HepG2 (cell line): ENCODE measurements at regions not wholly inside any gene's neighbourhood (a gene's known extent, or its start where the extent isn't known, plus 50 kb on each side); places are given as distances from the start of the nearest gene placed in this dataset.

Experiments used
- ARHGAP35 ChIP-seq: sonication (generic); formaldehyde crosslinking; IDR thresholded peaks from 2 replicates; pipeline ENCODE4 v1.9.0; 2022; ENCODE audit warnings: mild to moderate bottlenecking, inconsistent platforms, moderate library complexity, missing genetic modification reagents, borderline replicate concordance
- FOSL1 ChIP-seq: sonication (generic); formaldehyde crosslinking; IDR thresholded peaks from 2 replicates; pipeline ENCODE4 v1.9.0; 2021; ENCODE audit warnings: missing genetic modification reagents, borderline replicate concordance
- FOXA1 ChIP-seq, 2 experiments: fragments of 450-650 bp in 1 of 2; sonication (generic) in 1 of 2; formaldehyde crosslinking in 1 of 2; IDR thresholded peaks; 2 replicates each; pipeline versions ENCODE4 v1.4.0 to v1.6.1; 2016 to 2020; ENCODE audit warnings: missing genetic modification reagents in 1 of 2
- FOXA3 ChIP-seq: IDR thresholded peaks from 2 replicates; pipeline ENCODE4 v1.6.1; 2016; ENCODE audit warnings: missing genetic modification reagents, missing compliant biosample characterization
- FOXJ3 ChIP-seq: sonication (generic); formaldehyde crosslinking; IDR thresholded peaks from 2 replicates; pipeline ENCODE4 v1.4.0; 2020; ENCODE audit warnings: missing genetic modification reagents, mild to moderate bottlenecking, borderline replicate concordance
- HMG20B ChIP-seq: conservative IDR thresholded peaks from 2 replicates; pipeline ENCODE4 v1.6.1; 2016; ENCODE audit warnings: missing genetic modification reagents, missing compliant biosample characterization
- KAT2B ChIP-seq: fragments of 150-350 bp; IDR thresholded peaks from 2 replicates; pipeline ENCODE4 v1.6.1; 2014; ENCODE audit warnings: low read depth, low read length, borderline replicate concordance
- NFIC ChIP-seq: IDR thresholded peaks from 2 replicates; pipeline ENCODE4 v1.6.1; 2012; ENCODE audit warnings: mild to moderate bottlenecking, low read length, inconsistent platforms
- PATZ1 ChIP-seq: sonication (generic); formaldehyde crosslinking; IDR thresholded peaks from 2 replicates; pipeline ENCODE4 v1.4.0; 2020; ENCODE audit warnings: missing genetic modification reagents
- REXO4 ChIP-seq: sonication (generic); formaldehyde crosslinking; IDR thresholded peaks from 2 replicates; pipeline ENCODE4 v1.8.0; 2022; ENCODE audit warnings: missing genetic modification reagents, mild to moderate bottlenecking, borderline replicate concordance
- RXRB ChIP-seq: IDR thresholded peaks from 2 replicates; pipeline ENCODE4 v1.6.1; 2016; ENCODE audit warnings: borderline replicate concordance, missing genetic modification reagents, missing compliant biosample characterization
- SKI ChIP-seq: fragments of 450-650 bp; IDR thresholded peaks from one replicate; pipeline ENCODE4 v1.6.1; 2018; ENCODE audit warnings: mild to moderate bottlenecking; ENCODE audit not compliant: partially characterized antibody
- SRY ChIP-seq: sonication (generic); formaldehyde crosslinking; IDR thresholded peaks from 2 replicates; pipeline ENCODE4 v1.8.0; 2022; ENCODE audit warnings: mild to moderate bottlenecking, missing genetic modification reagents
- ZFAT ChIP-seq: sonication (generic); formaldehyde crosslinking; conservative IDR thresholded peaks from 2 replicates; pipeline ENCODE4 v1.8.1; 2023; ENCODE audit warnings: missing genetic modification reagents, inconsistent platforms
- ZNF12 ChIP-seq: sonication (generic); formaldehyde crosslinking; IDR thresholded peaks from 2 replicates; pipeline ENCODE4 v1.5.0; 2020; ENCODE audit warnings: missing genetic modification reagents
- ZNF235 ChIP-seq: sonication (generic); formaldehyde crosslinking; IDR thresholded peaks from 2 replicates; pipeline ENCODE4 v1.8.1; 2023; ENCODE audit warnings: mild to moderate bottlenecking, missing genetic modification reagents, borderline replicate concordance
- TF ChIP-seq, protein P1 (sequence below): IDR thresholded peaks from 2 replicates; pipeline ENCODE4 v1.6.1; 2016
- TF ChIP-seq, protein P2 (sequence below): sonication (generic); formaldehyde crosslinking; IDR thresholded peaks from 2 replicates; pipeline ENCODE4 v1.8.1; 2022; ENCODE audit warnings: mild to moderate bottlenecking, missing genetic modification reagents
- TF ChIP-seq, protein P3 (sequence below): IDR thresholded peaks from 2 replicates; pipeline ENCODE4 v1.6.1; 2016; ENCODE audit warnings: low read depth, missing genetic modification reagents, missing compliant biosample characterization
- TF ChIP-seq, protein P4 (sequence below): sonication (generic); formaldehyde crosslinking; IDR thresholded peaks from 2 replicates; pipeline ENCODE4 v1.8.0; 2022; ENCODE audit warnings: missing genetic modification reagents, low read depth, mild to moderate bottlenecking, borderline replicate concordance

GRCh38 chr2:224151161-224151560 is 112.1 kb upstream of the SERPINE2 start (continued):
- peak; percentile 94 for TF ChIP-seq FOXA3
- TF ChIP-seq, protein P1, sequence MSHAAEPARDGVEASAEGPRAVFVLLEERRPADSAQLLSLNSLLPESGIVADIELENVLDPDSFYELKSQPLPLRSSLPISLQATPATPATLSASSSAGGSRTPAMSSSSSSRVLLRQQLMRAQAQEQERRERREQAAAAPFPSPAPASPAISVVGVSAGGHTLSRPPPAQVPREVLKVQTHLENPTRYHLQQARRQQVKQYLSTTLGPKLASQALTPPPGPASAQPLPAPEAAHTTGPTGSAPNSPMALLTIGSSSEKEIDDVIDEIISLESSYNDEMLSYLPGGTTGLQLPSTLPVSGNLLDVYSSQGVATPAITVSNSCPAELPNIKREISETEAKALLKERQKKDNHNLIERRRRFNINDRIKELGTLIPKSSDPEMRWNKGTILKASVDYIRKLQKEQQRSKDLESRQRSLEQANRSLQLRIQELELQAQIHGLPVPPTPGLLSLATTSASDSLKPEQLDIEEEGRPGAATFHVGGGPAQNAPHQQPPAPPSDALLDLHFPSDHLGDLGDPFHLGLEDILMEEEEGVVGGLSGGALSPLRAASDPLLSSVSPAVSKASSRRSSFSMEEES (CRISPR knock-in tag): peak; percentile 30; the same call in 1 of the 2 replicates
- TF ChIP-seq ZNF12 (CRISPR knock-in tag): peak; percentile 36; the same call in 1 of the 2 replicates
- TF ChIP-seq FOXA1 (IDR thresholded peaks at IDR 0.05): no peak
- TF ChIP-seq FOXA1 (CRISPR knock-in tag; IDR thresholded peaks at IDR 0.05): peak; percentile 52
- no peak for TF ChIP-seq SRY (CRISPR knock-in tag)
- 0 out of 2 replicates have a peak, but pooled peaks have one; percentile 23 for TF ChIP-seq FOXJ3 (CRISPR knock-in tag)
- TF ChIP-seq, protein P2, sequence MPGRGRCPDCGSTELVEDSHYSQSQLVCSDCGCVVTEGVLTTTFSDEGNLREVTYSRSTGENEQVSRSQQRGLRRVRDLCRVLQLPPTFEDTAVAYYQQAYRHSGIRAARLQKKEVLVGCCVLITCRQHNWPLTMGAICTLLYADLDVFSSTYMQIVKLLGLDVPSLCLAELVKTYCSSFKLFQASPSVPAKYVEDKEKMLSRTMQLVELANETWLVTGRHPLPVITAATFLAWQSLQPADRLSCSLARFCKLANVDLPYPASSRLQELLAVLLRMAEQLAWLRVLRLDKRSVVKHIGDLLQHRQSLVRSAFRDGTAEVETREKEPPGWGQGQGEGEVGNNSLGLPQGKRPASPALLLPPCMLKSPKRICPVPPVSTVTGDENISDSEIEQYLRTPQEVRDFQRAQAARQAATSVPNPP (CRISPR knock-in tag): no peak
- 0 out of 2 replicates have a peak, but pooled peaks have one; percentile 51 for TF ChIP-seq HMG20B (CRISPR knock-in tag)
- peak; percentile 75 for TF ChIP-seq SKI
- no peak for TF ChIP-seq ZNF235 (CRISPR knock-in tag)
- TF ChIP-seq ZFAT (CRISPR knock-in tag): no peak
- TF ChIP-seq, protein P3, sequence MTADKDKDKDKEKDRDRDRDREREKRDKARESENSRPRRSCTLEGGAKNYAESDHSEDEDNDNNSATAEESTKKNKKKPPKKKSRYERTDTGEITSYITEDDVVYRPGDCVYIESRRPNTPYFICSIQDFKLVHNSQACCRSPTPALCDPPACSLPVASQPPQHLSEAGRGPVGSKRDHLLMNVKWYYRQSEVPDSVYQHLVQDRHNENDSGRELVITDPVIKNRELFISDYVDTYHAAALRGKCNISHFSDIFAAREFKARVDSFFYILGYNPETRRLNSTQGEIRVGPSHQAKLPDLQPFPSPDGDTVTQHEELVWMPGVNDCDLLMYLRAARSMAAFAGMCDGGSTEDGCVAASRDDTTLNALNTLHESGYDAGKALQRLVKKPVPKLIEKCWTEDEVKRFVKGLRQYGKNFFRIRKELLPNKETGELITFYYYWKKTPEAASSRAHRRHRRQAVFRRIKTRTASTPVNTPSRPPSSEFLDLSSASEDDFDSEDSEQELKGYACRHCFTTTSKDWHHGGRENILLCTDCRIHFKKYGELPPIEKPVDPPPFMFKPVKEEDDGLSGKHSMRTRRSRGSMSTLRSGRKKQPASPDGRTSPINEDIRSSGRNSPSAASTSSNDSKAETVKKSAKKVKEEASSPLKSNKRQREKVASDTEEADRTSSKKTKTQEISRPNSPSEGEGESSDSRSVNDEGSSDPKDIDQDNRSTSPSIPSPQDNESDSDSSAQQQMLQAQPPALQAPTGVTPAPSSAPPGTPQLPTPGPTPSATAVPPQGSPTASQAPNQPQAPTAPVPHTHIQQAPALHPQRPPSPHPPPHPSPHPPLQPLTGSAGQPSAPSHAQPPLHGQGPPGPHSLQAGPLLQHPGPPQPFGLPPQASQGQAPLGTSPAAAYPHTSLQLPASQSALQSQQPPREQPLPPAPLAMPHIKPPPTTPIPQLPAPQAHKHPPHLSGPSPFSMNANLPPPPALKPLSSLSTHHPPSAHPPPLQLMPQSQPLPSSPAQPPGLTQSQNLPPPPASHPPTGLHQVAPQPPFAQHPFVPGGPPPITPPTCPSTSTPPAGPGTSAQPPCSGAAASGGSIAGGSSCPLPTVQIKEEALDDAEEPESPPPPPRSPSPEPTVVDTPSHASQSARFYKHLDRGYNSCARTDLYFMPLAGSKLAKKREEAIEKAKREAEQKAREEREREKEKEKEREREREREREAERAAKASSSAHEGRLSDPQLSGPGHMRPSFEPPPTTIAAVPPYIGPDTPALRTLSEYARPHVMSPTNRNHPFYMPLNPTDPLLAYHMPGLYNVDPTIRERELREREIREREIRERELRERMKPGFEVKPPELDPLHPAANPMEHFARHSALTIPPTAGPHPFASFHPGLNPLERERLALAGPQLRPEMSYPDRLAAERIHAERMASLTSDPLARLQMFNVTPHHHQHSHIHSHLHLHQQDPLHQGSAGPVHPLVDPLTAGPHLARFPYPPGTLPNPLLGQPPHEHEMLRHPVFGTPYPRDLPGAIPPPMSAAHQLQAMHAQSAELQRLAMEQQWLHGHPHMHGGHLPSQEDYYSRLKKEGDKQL (CRISPR knock-in tag): peak; percentile 72
- TF ChIP-seq NFIC: peak; percentile 77; the same call in 1 of the 2 replicates
- no peak for TF ChIP-seq REXO4 (CRISPR knock-in tag)
- TF ChIP-seq, protein P4, sequence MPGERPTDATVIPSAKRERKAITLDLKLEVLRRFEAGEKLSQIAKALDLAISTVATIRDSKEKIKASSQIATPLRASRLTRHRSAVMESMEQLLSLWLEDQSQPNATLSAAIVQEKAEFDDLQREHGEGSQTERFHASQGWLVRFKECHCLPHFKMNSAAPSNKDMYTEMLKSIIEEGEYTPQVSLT (CRISPR knock-in tag): no peak
- 0 out of 2 replicates have a peak, but pooled peaks have one; percentile 38 for TF ChIP-seq FOSL1 (CRISPR knock-in tag)
- no peak for TF ChIP-seq ARHGAP35 (CRISPR knock-in tag)
- peak; percentile 73; the same call in 1 of the 2 replicates for TF ChIP-seq RXRB (CRISPR knock-in tag)
- TF ChIP-seq KAT2B: peak; percentile 33; the same call in 1 of the 2 replicates
- no peak for TF ChIP-seq PATZ1 (CRISPR knock-in tag)
